ENCODE measurements at regions not wholly inside any gene's neighbourhood (a gene's known extent, or its start where the extent isn't known, plus 50 kb on each side); places are given as distances from the start of the nearest gene placed in this dataset.

- TF ChIP-seq, protein P1, sequence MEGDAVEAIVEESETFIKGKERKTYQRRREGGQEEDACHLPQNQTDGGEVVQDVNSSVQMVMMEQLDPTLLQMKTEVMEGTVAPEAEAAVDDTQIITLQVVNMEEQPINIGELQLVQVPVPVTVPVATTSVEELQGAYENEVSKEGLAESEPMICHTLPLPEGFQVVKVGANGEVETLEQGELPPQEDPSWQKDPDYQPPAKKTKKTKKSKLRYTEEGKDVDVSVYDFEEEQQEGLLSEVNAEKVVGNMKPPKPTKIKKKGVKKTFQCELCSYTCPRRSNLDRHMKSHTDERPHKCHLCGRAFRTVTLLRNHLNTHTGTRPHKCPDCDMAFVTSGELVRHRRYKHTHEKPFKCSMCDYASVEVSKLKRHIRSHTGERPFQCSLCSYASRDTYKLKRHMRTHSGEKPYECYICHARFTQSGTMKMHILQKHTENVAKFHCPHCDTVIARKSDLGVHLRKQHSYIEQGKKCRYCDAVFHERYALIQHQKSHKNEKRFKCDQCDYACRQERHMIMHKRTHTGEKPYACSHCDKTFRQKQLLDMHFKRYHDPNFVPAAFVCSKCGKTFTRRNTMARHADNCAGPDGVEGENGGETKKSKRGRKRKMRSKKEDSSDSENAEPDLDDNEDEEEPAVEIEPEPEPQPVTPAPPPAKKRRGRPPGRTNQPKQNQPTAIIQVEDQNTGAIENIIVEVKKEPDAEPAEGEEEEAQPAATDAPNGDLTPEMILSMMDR (IDR thresholded peaks at IDR 0.05), result no peak
- TF ChIP-seq TCF7L2 (IDR thresholded peaks at IDR 0.05; ENCODE audit: low read depth, low read length), result no peak
Measured at GRCh38 chr3:157097198-157097597, 62.7 kb downstream of the CCNL1 start.
